ENCODE measurements at regions not wholly inside any gene's neighbourhood (a gene's known extent, or its start where the extent isn't known, plus 50 kb on each side); places are given as distances from the start of the nearest gene placed in this dataset.

- TF ChIP-seq CTCF (IDR thresholded peaks at IDR 0.05), result no peak
- TF ChIP-seq POLR2A (IDR thresholded peaks at IDR 0.05), result no peak
Measured at GRCh38 chr16:9495824-9496223, 404.4 kb downstream of the HAPSTR1 start.

Measured in breast epithelium (tissue), 3 donors.